ENCODE measurements at regions not wholly inside any gene's neighbourhood (a gene's known extent, or its start where the extent isn't known, plus 50 kb on each side); places are given as distances from the start of the nearest gene placed in this dataset.

DNA sequence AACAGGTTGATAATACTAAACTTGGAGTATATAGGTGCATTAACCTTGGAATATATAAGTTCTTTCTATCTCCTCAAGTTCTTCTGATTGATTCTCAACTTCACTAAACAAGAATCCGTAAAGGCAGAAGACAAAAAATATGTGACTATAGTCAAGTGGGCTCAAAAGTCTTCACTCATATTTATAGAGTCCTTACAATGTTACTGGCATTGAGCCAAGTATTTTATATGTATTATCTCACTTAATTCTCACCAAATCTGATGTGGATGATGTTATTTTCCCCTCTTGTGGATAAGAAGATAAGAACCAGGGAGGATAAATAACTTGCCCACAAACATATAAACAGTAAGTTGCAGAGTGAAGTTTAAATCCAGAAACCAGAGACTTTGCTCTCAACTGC, 486.9 kb downstream of the LRRIQ3 start:
- Histone ChIP-seq H3K27ac (ENCODE audit: low read length) (no peak overlapping the region), H3K4me1 (ENCODE audit: control insufficient read depth, insufficient read depth, low read length) (no peaks in the 10 kb centered on the region), H3K27me3 (ENCODE audit: control insufficient read depth, insufficient read depth, low read length) (no peaks in the 10 kb centered on the region), H3K9me3 (ENCODE audit: control insufficient read depth, insufficient read depth, low read length) (peaks cover 3% of the 10 kb centered on the region), H3K4me3 (ENCODE audit: low read length) (no peak overlapping the region), H3K36me3 (ENCODE audit: control insufficient read depth, insufficient read depth, low read length) (no peaks in the 10 kb centered on the region)
- TF ChIP-seq, protein P1, sequence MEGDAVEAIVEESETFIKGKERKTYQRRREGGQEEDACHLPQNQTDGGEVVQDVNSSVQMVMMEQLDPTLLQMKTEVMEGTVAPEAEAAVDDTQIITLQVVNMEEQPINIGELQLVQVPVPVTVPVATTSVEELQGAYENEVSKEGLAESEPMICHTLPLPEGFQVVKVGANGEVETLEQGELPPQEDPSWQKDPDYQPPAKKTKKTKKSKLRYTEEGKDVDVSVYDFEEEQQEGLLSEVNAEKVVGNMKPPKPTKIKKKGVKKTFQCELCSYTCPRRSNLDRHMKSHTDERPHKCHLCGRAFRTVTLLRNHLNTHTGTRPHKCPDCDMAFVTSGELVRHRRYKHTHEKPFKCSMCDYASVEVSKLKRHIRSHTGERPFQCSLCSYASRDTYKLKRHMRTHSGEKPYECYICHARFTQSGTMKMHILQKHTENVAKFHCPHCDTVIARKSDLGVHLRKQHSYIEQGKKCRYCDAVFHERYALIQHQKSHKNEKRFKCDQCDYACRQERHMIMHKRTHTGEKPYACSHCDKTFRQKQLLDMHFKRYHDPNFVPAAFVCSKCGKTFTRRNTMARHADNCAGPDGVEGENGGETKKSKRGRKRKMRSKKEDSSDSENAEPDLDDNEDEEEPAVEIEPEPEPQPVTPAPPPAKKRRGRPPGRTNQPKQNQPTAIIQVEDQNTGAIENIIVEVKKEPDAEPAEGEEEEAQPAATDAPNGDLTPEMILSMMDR (IDR thresholded peaks at IDR 0.05) = no peak
- Mint-ChIP-seq H3K4me1 (no peaks in the 10 kb centered on the region), H3K9me3 (peaks cover 19 to 27% of the 10 kb centered on the region in 2 donors), H3K36me3 (no peaks in the 10 kb centered on the region), H3K27ac (no peak overlapping the region), H3K27me3 (ENCODE audit: low read depth in 2 of 2) (no peaks in the 10 kb centered on the region), H3K4me3 (no peak overlapping the region)
- intact Hi-C loops (cut with micrococcal nuclease) = no loop called here
- DNase-seq (no peak), ATAC-seq (no peak)
- WGBS (ENCODE audit: insufficient coverage) = no CpG with 5 or more reads among the region's 1 CpG

DNA sequence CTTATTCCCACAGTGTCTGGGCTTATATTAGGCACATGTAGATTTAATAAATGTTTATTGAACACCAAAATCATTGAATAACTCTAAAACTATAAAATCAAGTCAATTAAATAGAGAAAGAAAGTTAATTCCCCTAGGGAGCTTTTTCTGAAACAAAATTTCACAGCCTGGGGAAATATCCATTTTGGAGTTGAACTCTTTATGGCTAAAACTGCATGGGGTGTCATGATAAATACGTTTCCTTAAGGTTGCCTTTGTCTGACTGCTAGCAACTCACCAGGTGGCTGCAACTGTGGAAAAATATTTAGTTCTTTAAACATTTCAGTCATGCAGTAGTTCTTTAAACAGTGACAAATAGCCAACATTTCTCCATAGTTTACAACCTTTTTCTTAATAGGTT, 496.1 kb downstream of the LRRIQ3 start:
- Mint-ChIP-seq H3K4me3 (no peak overlapping the region), H3K4me1 (no peaks in the 10 kb centered on the region), H3K9me3 (peaks cover 9 to 23% of the 10 kb centered on the region in 2 donors), H3K36me3 (no peaks in the 10 kb centered on the region), H3K27me3 (ENCODE audit: low read depth in 2 of 2) (no peaks in the 10 kb centered on the region), H3K27ac (no peak overlapping the region)
- H3K4me3 ChIP-seq (ENCODE audit: low read length) = no peak overlapping the region
- intact Hi-C loops (cut with micrococcal nuclease) = no loop called here
- H3K36me3 ChIP-seq (ENCODE audit: control insufficient read depth, insufficient read depth, low read length) = no peaks in the 10 kb centered on the region
- DNase-seq = no peak
- H3K27me3 ChIP-seq (ENCODE audit: control insufficient read depth, insufficient read depth, low read length) = no peaks in the 10 kb centered on the region
- ATAC-seq = no peak
- WGBS (ENCODE audit: insufficient coverage) = 80% methylated on average over 1 of the region's 1 CpG
- H3K27ac ChIP-seq (ENCODE audit: low read length) = no peak overlapping the region
- H3K4me1 ChIP-seq (ENCODE audit: control insufficient read depth, insufficient read depth, low read length) = no peaks in the 10 kb centered on the region
- TF ChIP-seq, protein P1 (IDR thresholded peaks at IDR 0.05) = no peak
- H3K9me3 ChIP-seq (ENCODE audit: control insufficient read depth, insufficient read depth, low read length) = no peaks in the 10 kb centered on the region

DNA sequence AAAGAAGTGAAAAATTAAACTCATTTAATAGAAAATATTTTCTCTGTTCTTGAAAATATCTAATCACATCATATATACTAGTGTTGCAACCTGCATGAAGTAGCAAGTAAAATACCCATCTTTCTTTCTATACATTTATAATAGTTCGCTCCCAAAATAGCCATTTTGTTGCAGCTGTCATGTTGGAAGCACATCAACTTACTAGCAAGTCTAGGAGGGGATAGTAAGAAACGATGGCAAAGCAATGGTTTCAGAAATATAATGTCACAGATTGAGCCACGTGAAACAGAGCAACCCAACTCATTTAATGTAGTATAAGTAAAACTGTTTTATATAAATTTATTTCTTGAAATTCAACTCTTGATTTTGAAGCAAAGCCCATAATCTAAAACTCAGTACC, 521.8 kb downstream of the LRRIQ3 start:
- no peak for DNase-seq
- 94% methylated on average over 2 of the region's 3 CpGs for WGBS (ENCODE audit: insufficient coverage)
- H3K4me1 ChIP-seq (ENCODE audit: control insufficient read depth, insufficient read depth, low read length) = no peaks in the 10 kb centered on the region
- Mint-ChIP-seq H3K9me3 (peaks cover 5 to 6% of the 10 kb centered on the region in 2 donors), H3K27me3 (ENCODE audit: low read depth in 2 of 2) (no peaks in the 10 kb centered on the region), H3K36me3 (no peaks in the 10 kb centered on the region), H3K27ac (no peak overlapping the region), H3K4me1 (no peaks in the 10 kb centered on the region), H3K4me3 (no peak overlapping the region)
- H3K4me3 ChIP-seq (ENCODE audit: low read length) = no peak overlapping the region
- H3K27ac ChIP-seq (ENCODE audit: low read length) = no peak overlapping the region
- no peaks in the 10 kb centered on the region for H3K36me3 ChIP-seq (ENCODE audit: control insufficient read depth, insufficient read depth, low read length)
- intact Hi-C loops (cut with micrococcal nuclease) = no loop called here
- H3K9me3 ChIP-seq (ENCODE audit: control insufficient read depth, insufficient read depth, low read length) = no peaks in the 10 kb centered on the region
- no peak for ATAC-seq
- TF ChIP-seq, protein P1 (IDR thresholded peaks at IDR 0.05) = no peak
- H3K27me3 ChIP-seq (ENCODE audit: control insufficient read depth, insufficient read depth, low read length) = no peaks in the 10 kb centered on the region

DNA sequence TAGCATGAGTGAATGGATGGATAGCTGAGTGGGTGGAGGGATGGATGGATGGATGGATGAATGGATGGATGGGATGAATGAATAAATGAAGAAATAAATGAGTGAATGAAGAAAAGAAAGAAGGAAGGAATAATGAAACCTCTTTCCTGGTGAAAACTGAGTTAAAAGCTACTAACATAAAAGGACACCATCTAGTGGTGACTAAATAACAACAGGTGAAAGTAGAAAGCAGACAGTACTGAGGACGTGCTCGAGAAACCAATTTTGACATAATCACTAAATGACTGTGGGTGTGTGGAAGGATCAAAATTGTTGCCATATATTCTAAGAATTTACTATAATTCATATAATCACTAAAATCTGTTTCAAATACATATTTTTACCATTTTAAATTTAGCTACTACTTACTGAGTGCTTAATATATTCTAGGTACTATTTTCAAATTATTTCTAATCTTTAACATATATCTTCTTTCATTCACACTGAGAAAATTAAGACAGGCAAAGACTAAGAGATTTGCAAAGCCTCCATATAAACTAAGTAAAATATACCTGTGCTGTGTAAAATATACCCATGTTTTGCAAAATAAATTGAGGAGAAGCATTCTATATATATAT, 522.9 kb downstream of the LRRIQ3 start:
- Mint-ChIP-seq H3K36me3 (no peaks in the 10 kb centered on the region), H3K4me3 (no peak overlapping the region), H3K4me1 (no peaks in the 10 kb centered on the region), H3K27me3 (ENCODE audit: low read depth in 2 of 2) (no peaks in the 10 kb centered on the region), H3K9me3 (peaks cover 5 to 6% of the 10 kb centered on the region in 2 donors), H3K27ac (no peak overlapping the region)
- TF ChIP-seq, protein P1 (IDR thresholded peaks at IDR 0.05) = no peak
- WGBS (ENCODE audit: insufficient coverage) = no CpG with 5 or more reads among the region's 2 CpGs
- intact Hi-C loops (cut with micrococcal nuclease) = no loop called here
- no peaks in the 10 kb centered on the region for H3K36me3 ChIP-seq (ENCODE audit: control insufficient read depth, insufficient read depth, low read length)
- no peak overlapping the region for H3K4me3 ChIP-seq (ENCODE audit: low read length)
- DNase-seq (no peak), ATAC-seq (no peak)
- H3K4me1 ChIP-seq (ENCODE audit: control insufficient read depth, insufficient read depth, low read length) = no peaks in the 10 kb centered on the region
- H3K9me3 ChIP-seq (ENCODE audit: control insufficient read depth, insufficient read depth, low read length) = no peaks in the 10 kb centered on the region
- no peak overlapping the region for H3K27ac ChIP-seq (ENCODE audit: low read length)
- no peaks in the 10 kb centered on the region for H3K27me3 ChIP-seq (ENCODE audit: control insufficient read depth, insufficient read depth, low read length)

Measured in natural killer cell (primary cell).